Spinal cord (tissue), 9 donors: ENCODE measurements at regions not wholly inside any gene's neighbourhood (a gene's known extent, or its start where the extent isn't known, plus 50 kb on each side); places are given as distances from the start of the nearest gene placed in this dataset.
"Not testable (repeated sequence)": the region's sequence is repeated elsewhere in the genome, so short reads cannot be mapped to it uniquely, and the experiment has no call there.

Source experiments
- DNase-seq, 6 donors: peaks; one replicate each; pipeline versions ENCODE4 v3.0.0 to v3.0.0-alpha.2; 2013 to 2015; ENCODE audit warnings: low spot score in 6 of 6, low read depth in 4 of 6
- H3K27ac ChIP-seq: one replicate; pipeline ENCODE4 v1.5.1; 2013; ENCODE audit warnings: low read depth, low read length, control low read depth
- H3K27me3 ChIP-seq: one replicate; pipeline ENCODE4 v1.6.1; 2013; ENCODE audit warnings: low read length; ENCODE audit not compliant: control insufficient read depth, insufficient read depth
- H3K36me3 ChIP-seq: one replicate; pipeline ENCODE4 v1.6.1; 2013; ENCODE audit warnings: low read length; ENCODE audit not compliant: control insufficient read depth, insufficient read depth
- H3K4me1 ChIP-seq: one replicate; pipeline ENCODE4 v1.6.1; 2013; ENCODE audit warnings: low read length; ENCODE audit not compliant: control insufficient read depth, insufficient read depth
- H3K4me3 ChIP-seq: one replicate; pipeline ENCODE4 v1.5.1; 2013; ENCODE audit warnings: low read depth, low read length, control low read depth
- H3K9me3 ChIP-seq: one replicate; pipeline ENCODE4 v1.6.1; 2013; ENCODE audit warnings: low read length; ENCODE audit not compliant: control insufficient read depth, insufficient read depth
- WGBS: methylation state at CpG from one replicate; pipeline ENCODE4 v1.1.5; 2013; ENCODE audit warnings: missing lambda C conversion rate; ENCODE audit not compliant: insufficient coverage; 5-methylcytosine and 5-hydroxymethylcytosine counted together
- donor health status: healthy.

GRCh38 chr7:17411922-17412321 is 113.5 kb downstream of the AHR start:
- no peaks in the 10 kb centered on the region for H3K4me1 ChIP-seq
- WGBS: no CpG with 5 or more reads among the region's 3 CpGs
- DNase-seq: peak in 1 of 6 donors; percentile 12
- no peaks in the 10 kb centered on the region for H3K27me3 ChIP-seq
- H3K36me3 ChIP-seq: no peaks in the 10 kb centered on the region
- no peaks in the 10 kb centered on the region for H3K9me3 ChIP-seq
- H3K27ac ChIP-seq: no peak overlapping the region
- no peak overlapping the region for H3K4me3 ChIP-seq

GRCh38 chr7:17412883-17413282 is 114.4 kb downstream of the AHR start:
- Histone ChIP-seq H3K27me3 (no peaks in the 10 kb centered on the region), H3K9me3 (no peaks in the 10 kb centered on the region), H3K4me1 (no peaks in the 10 kb centered on the region), H3K27ac (no peak overlapping the region), H3K36me3 (no peaks in the 10 kb centered on the region), H3K4me3 (no peak overlapping the region)
- DNase-seq: no peak
- WGBS: 100% methylated on average over 1 of the region's 1 CpG

- H3K27me3 ChIP-seq: no peaks in the 10 kb centered on the region
- DNase-seq: no peak
- H3K4me1 ChIP-seq: no peaks in the 10 kb centered on the region
- no peaks in the 10 kb centered on the region for H3K9me3 ChIP-seq
- WGBS: 100% methylated on average over 1 of the region's 2 CpGs
- no peak overlapping the region for H3K4me3 ChIP-seq
- no peak overlapping the region for H3K27ac ChIP-seq
- no peaks in the 10 kb centered on the region for H3K36me3 ChIP-seq
Observed at GRCh38 chr7:17415955-17416354, 117.5 kb downstream of the AHR start.

DNA sequence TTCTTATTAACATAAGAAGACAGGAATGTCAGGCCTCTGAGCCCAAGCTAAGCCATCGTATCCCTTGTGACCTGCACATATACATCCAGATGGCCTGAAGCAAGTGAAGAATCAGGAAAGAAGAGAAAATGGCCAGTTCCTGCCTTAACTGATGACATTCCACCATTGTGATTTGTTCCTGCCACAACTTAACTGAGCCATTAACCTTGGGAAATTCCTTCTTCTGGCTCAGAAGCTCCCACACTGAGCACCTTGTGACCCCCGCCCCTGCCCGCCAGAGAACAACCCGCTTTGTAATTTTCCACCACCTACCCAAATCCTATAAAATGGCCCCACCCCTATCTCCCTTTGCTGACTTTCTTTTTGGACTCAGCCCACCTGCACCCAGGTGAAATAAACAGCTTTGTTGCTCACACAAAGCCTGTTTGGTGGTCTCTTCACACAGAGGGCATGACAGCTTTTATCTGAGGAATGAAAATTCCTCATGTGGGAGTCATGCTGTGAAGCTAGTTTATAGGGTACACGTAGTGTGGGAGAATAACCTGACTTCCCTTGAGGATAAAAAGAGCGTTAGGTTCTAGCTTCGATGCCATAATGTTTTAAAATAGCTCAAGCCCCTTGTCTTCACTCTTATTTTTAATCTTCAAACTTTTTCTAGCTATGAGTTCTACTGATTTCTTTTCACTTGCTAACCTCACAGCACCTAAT is 122.0 kb downstream of the AHR start:
- DNase-seq, H3K4me3 ChIP-seq, H3K27me3 ChIP-seq, H3K36me3 ChIP-seq, H3K9me3 ChIP-seq, H3K4me1 ChIP-seq, H3K27ac ChIP-seq: not testable (repeated sequence)
- 88% methylated on average over 4 of the region's 7 CpGs for WGBS

DNA sequence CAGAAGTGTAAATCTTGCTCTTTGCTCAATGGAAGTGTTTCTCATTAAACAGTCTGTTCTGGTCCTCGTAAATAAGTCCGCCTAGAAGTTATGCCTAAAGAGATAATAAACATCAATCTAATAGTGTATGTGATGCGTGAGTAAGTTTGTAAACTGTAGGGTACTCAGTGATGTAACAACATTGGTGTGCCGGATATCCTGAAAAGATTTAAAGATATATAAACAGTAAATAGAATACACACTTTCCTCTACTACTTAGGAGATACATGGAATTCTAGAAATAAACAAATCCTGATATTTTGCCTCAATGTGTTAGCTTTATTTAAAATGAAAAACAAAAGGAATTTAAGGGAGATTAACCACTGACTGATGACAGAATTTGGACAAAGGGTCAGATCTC is 123.5 kb downstream of the AHR start:
- WGBS: no CpG with 5 or more reads among the region's 4 CpGs
- no peak overlapping the region for H3K27ac ChIP-seq
- no peaks in the 10 kb centered on the region for H3K27me3 ChIP-seq
- peaks cover 1% of the 10 kb centered on the region for H3K9me3 ChIP-seq
- DNase-seq: no peak
- H3K36me3 ChIP-seq: no peaks in the 10 kb centered on the region
- H3K4me3 ChIP-seq: no peak overlapping the region
- H3K4me1 ChIP-seq: no peaks in the 10 kb centered on the region

DNA sequence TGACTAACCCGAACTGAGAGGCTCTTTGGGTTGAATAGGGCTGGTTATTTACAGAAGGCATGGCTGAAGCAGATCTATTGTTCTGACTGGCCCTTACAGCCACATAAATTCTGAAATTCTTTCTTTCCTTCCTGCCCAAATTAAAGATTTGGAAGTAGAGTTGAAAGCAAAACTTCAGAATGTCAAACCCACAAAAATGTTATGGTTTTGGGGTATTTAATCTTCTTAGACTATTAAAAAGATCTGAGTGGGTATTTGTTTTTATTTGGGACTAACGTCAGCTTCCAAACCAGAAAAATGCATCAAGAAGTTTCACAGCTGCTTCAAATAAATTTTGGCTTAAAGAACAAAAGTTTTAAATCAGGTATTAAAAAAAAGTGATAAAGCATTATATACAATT is 124.5 kb downstream of the AHR start:
- WGBS: no CpG with 5 or more reads among the region's 2 CpGs
- DNase-seq: no peak
- H3K36me3 ChIP-seq: no peaks in the 10 kb centered on the region
- no peak overlapping the region for H3K4me3 ChIP-seq
- no peaks in the 10 kb centered on the region for H3K4me1 ChIP-seq
- peaks cover 1% of the 10 kb centered on the region for H3K9me3 ChIP-seq
- no peak overlapping the region for H3K27ac ChIP-seq
- no peaks in the 10 kb centered on the region for H3K27me3 ChIP-seq

- H3K27me3 ChIP-seq: no peaks in the 10 kb centered on the region
- peaks cover 15% of the 10 kb centered on the region for H3K9me3 ChIP-seq
- no peaks in the 10 kb centered on the region for H3K36me3 ChIP-seq
- no peaks in the 10 kb centered on the region for H3K4me1 ChIP-seq
- no peak overlapping the region for H3K4me3 ChIP-seq
- DNase-seq: no peak
- H3K27ac ChIP-seq: no peak overlapping the region
Observed at GRCh38 chr7:17427924-17428323, 129.5 kb downstream of the AHR start.

DNA sequence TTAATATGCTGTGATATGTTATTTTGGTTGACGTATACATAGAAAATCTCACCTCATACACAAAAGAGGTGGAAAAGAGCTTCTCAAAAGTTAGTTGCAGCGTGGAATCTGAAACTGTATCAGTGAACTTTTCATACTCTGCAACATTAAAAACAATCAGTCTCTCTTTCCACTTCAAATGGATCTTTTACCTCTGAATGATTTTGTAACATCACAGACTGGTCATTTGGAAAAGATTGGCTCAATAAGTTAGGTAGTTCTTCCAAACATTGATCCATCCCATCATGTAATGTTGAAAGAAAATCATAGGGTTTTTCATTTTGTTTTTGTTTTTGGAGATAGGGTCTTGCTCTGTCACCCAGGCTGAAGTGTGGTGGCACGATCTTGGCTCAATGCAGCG is 131.1 kb downstream of the AHR start:
- no peak for DNase-seq
- Histone ChIP-seq H3K9me3 (peaks cover 15% of the 10 kb centered on the region), H3K36me3 (no peaks in the 10 kb centered on the region), H3K4me3 (no peak overlapping the region), H3K27me3 (no peaks in the 10 kb centered on the region), H3K27ac (no peak overlapping the region), H3K4me1 (no peaks in the 10 kb centered on the region)
- WGBS: no CpG with 5 or more reads among the region's 4 CpGs

DNA sequence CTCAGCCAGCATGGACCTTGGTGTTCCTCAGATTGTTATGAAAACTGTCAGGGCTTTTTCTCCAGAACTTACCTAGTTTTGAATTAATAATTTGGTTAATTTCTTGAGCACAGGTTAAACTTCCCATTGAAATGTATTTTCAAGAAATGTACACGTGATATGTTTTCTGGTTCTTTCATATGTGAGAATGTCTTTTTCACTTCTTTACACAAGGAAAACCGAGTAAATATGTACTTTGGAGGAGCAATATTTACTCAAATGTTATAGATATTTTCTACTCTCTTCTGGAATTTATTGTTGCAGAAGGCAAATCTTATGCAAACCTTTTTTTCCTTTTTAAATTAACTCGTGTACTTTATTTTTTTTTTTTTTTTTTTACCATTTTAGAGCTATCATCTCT is 134.3 kb downstream of the AHR start:
- DNase-seq: no peak

DNA sequence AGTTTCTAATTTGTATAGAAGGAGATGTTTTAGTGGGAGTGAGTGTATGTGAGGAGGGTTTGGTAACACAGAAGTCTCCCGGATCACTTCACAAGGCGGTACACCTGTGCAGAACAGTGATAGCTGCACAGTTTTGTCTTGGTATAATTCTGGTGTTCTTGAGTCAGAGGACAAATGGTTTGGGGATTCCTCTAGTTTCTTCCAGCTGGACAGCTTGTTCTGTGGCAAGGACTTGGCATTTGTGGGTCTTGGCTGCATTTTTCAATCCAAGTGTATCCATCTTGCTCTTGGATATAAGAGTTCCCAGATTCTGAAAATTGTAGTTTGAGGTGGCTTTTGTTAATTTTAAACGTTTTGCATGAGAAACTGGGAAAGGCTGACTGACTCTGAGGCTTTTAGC is 135.7 kb downstream of the AHR start:
- Histone ChIP-seq H3K4me1 (no peaks in the 10 kb centered on the region), H3K36me3 (no peaks in the 10 kb centered on the region), H3K27ac (no peak overlapping the region), H3K27me3 (no peaks in the 10 kb centered on the region), H3K4me3 (no peak overlapping the region), H3K9me3 (peaks cover 1% of the 10 kb centered on the region)
- peak in 1 of 6 donors; percentile 2 for DNase-seq
- WGBS: 82% methylated on average over 3 of the region's 3 CpGs

More for the DNA sequence above, 134.3 kb downstream of the AHR start:
- WGBS: no CpG with 5 or more reads among the region's 3 CpGs
- H3K4me1 ChIP-seq: no peaks in the 10 kb centered on the region
- peaks cover 14% of the 10 kb centered on the region for H3K9me3 ChIP-seq
- H3K27ac ChIP-seq: no peak overlapping the region
- H3K27me3 ChIP-seq: no peaks in the 10 kb centered on the region
- no peak overlapping the region for H3K4me3 ChIP-seq
- no peaks in the 10 kb centered on the region for H3K36me3 ChIP-seq
